Spleen (tissue), 7 donors: ENCODE measurements at regions not wholly inside any gene's neighbourhood (a gene's known extent, or its start where the extent isn't known, plus 50 kb on each side); places are given as distances from the start of the nearest gene placed in this dataset.

Source experiments
- CTCF ChIP-seq, 11 experiments: fragments of 200-600 bp in 7 of 11; fragments of 450-650 bp in 4 of 11; sonication (generic) in 4 of 11; IDR thresholded peaks in 8 of 11; conservative IDR thresholded peaks in 3 of 11; 1 replicate in 7 of 11; 2 replicates in 4 of 11; pipeline versions ENCODE4 v1.4.0 to v1.8.0; 2016 to 2021; ENCODE audit warnings: antibody characterized with exemption in 11 of 11, inconsistent platforms in 4 of 11, mild to moderate bottlenecking in 1 of 11
- POLR2AphosphoS5 ChIP-seq, 3 donors: sonication (generic); formaldehyde crosslinking; IDR thresholded peaks; one replicate each; pipeline ENCODE4 v1.5.1; 2017; ENCODE audit warnings: antibody characterized with exemption in 3 of 3
- donor health status: DM: no; HTN: no; CAD: no; lungs with moderate emphysema.
- donor health status: DM: no; HTN: no; CAD: no.
- donor health status: DM: no; HTN: no; CAD: no.

GRCh38 chr20:7579888-7580287, 360.4 kb downstream of the HAO1 start:
- TF ChIP-seq CTCF (IDR thresholded peaks at IDR 0.05 in 8 of 11, conservative IDR thresholded peaks at IDR 0.05 in 3 of 11) (no peak), POLR2AphosphoS5 (IDR thresholded peaks at IDR 0.05) (no peak)
